HG03025 (cell line): ENCODE measurements at regions not wholly inside any gene's neighbourhood (a gene's known extent, or its start where the extent isn't known, plus 50 kb on each side); places are given as distances from the start of the nearest gene placed in this dataset.

ENCODE experiments used
- ATAC-seq: cut with Tn5 transposase; IDR thresholded peaks from one replicate; pipeline ENCODE4 v1.9.1; 2021; ENCODE audit warnings: mild to moderate bottlenecking, moderate library complexity; ENCODE audit not compliant: unreplicated experiment, low FRiP score

DNA sequence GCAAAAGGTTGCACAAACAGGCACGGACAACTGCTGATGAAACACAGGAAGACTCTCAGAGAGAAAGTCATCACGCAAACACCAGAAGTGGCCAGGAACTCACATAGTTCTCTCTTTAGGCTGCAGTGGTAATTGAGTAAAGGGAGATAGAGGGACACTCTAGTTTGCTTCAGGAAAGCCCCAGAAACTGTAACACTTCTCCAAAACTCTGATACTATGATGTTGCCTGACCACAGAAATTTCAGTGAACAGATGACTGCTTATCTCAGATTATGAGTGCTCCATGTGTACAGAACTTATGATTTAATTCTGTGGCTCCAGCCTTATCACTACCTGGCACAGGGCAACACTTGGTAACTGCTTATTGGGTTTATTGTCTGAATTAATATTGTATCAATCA, 311.5 kb upstream of the GYPC start:
- ATAC-seq, result no peak

DNA sequence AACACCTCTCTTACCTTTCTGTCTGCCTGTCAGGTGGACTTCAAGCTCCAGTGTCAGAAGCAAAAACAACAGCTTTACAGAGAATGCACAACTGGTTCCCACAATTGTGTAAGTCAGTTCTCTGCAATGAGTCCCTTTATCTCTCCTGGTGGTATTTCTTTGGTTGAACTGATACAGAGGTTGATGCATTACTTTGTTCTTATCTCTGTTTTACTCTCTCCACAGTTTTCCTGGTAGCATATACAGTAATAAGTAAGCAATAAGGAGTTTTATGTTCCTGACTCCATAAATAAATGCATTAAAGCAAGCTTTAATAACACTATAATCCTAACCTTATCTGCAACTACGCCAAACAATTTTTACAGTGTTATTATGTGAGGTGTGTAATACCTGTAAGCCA, 310.3 kb upstream of the GYPC start:
- no peak for ATAC-seq

DNA sequence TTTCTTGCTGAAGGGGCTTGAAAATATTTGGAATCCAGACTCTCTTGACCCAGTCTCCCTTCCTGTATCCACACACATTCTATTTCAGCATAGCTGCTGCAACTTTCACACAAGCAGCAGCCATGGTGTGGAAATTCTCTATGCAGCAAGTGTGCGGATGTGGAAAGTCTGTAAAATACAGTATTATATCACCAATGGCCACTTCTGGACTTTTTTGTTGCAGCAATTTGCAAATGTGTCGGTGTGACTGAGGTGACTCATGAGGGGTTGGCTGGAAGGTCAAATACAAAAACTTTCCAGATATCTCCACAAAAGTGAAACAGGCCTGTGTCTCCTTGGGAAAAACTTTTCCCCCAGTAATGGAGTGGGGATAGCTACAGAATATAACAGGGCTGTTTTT, 299.3 kb upstream of the GYPC start:
- ATAC-seq, result no peak

DNA sequence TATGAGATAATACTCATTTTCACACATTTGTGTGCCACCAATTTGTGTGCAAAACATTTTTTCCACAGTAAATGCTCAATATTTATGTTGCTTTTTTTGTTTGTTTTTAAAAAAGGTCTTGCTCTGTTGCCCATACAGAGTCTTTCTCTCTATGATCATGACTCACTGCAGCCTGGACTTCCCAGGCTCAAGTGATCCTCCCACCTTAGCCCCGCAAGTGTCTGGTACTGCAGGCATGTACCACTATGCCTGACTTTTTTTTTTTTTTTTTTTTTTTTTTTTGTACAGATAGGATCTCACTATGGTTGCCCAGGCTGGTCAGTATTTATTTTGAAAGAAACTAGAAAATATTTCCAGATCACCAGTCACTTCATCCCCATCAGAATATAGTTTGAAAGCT, 297.8 kb upstream of the GYPC start:
- no peak for ATAC-seq

DNA sequence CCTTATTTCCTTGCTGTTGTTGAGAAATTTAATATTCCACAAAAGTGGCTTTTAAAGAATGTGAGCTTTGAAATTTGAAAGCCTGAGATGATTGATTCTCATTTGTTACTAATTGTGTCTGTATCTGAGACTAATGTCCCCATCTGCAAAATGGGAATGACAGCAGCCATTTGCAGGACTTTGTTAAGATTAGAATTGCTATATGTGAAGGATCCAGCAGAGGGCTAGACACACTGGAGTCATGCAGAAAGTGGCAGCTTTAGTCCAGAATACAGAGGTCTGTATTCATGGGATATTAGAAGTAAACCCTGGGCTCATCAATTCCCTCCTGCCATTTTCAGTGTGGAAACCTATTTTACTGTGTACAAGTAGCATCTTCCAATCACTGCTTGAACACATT, 296.5 kb upstream of the GYPC start:
- no peak for ATAC-seq

DNA sequence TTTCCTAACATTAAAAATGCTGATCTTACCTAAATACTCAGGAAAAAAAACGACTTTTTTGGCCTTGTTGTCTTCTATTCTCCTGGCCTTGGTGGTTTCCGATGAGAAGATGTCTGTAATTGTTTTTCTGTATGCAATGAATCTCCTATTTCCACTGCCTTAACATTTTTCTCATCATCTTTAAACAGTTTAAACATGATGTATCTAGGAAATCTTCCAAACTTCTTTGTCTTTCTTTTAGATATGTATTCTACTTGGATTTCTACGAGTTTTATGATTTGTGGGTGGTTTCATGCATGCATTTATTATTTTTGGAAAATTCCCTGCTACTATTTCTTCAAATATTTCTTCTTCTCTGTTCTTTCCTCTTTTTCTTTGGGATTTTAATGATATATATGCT, 288.6 kb upstream of the GYPC start:
- no peak for ATAC-seq

DNA sequence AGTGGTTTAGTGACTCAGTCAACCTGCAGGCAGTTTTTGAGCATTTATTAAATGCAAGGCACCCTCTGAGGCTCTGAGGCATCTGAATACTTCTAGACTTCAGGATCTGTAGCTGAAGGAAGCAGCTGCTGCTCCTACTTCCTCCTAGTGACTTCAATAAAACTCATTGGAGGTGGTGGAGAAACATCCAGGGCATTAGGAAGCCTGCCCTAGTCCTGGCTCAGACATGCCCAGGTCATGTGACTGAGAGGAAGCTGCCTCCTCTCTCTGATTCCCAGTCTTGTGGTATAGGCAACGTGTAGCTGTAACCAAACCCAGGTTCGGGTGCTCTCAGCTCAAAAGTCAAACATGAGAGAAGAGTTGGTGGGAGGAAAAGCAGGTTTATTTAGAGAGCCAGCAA, 287.2 kb upstream of the GYPC start:
- no peak for ATAC-seq

DNA sequence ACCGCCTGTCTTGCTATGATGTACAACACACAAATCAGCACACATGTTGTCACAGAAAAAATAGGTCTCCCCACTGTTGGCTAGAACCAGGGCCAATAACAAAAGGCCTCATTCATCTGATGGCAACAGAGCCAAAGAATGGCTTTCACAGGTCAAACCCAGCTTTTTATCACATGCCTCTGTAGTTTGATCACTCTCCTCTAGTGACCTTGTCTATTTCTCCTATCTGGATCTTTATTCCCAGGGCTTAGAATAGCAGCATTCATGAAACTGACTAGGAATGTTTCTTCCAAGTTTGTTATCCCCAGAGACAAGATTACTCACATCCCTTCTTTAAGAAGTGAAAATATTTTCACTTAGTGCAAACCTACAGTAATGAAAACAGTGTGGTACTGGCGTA, 285.8 kb upstream of the GYPC start:
- ATAC-seq, result no peak

DNA sequence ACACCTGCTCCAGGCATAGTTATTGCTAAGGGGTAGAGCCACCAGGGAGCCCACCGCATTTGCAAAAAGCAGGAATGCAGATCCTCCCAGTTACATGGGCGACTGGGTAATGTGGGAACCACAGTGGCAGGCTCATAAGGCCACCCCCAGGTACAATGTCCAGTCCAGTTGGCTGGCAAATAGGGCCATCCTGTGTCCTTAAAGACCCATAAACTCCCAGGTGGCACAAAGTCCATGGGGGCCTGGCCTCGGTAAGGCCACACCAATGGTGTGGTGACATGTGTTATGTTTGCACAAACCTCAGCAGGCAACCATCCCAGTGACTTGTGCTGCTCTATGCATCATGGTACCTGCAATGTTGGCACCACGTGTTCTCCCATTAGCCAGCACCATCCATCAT, 283.6 kb upstream of the GYPC start:
- ATAC-seq, result no peak

DNA sequence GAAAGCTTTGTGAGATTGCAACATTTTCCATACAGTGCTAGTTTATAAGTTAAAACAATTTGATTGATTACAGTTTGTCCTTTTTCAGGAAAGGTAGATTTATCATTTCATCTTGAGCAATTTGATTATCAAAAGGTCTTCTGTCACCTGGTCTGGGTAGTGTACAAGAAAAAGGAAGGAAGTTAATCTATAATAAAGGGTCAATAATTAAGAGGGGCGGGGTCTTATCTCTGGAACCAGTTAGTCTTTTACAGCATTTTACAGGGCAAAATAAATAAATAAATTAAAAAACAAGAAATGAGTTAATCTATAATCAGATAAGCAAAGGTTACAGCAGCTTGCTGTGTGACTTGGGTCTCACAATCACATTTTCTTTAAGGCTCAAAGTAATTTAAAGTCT, 277.8 kb upstream of the GYPC start:
- no peak for ATAC-seq

DNA sequence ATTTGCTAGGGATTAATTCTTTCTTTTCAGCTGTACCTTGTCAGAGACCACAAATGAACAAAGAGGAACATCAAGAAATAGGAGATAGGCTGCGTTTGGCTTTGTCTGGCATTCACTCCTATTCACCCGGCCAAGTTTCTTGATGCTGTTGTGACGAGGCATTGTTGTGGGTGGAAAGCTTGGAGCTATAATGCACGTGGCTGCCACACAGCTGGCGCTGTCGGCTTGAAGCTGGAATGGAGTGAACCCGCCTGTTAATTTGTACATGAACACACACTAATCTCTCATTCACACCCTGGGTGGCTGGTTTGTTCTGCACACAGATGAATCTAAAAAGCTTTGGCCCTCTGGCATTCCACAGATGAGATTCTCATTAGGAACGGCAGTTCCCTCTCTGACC, 274.9 kb upstream of the GYPC start:
- no peak for ATAC-seq

DNA sequence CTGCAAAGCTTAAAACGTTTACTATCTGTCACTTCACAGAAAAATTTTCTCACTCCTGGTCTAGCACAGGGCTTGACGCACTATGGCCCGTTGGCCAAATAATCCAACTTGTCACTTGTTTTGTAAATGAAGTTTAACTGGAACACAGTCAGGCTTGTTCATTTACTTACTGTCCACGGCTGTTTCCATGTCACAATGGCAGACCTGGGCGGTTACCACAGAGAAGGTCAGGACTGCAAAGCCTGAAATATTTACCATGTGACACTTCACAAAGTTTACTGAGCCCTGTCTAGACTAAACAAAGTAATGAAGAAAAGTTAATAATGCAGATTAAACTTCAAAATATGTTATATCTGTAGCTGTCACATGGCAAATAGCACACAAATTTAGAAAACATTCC, 273.0 kb upstream of the GYPC start:
- ATAC-seq, result no peak

DNA sequence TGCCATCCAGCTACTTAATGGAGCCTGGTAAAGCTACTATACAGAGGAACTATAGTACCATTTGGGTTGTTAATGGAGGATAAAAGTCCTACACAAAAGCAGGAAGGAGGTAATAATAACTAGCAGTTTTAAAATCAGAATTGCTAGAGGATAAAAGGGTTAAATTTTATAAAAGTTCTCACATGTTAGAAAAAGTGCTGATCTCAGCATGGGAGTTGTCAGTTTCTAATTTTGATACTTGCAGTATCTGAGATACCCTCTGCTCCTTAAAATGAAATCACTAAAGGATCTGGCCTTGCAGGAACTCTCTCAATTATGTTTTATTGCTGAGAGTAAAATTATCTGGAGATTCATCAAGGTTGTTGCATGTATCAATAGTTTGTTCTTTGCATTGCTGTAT, 272.2 kb upstream of the GYPC start:
- ATAC-seq, result no peak

DNA sequence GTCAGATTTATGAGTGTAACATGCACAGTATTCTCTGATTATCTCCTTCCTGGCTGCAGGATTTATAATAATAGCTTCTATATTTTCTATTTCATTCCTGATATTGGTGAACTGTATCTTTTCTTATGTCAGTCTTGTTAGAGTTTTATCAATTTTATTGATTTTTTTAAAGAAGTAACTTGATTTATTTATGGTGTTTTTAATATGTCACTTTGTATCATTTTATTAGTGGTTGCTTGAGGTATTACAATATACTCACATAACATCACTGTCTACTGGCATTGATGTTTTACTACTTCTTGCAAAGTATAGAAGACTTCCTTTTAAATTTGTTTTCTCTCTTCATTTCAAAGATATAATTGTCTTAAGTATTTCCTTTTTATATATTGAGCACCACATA, 270.5 kb upstream of the GYPC start:
- no peak for ATAC-seq

DNA sequence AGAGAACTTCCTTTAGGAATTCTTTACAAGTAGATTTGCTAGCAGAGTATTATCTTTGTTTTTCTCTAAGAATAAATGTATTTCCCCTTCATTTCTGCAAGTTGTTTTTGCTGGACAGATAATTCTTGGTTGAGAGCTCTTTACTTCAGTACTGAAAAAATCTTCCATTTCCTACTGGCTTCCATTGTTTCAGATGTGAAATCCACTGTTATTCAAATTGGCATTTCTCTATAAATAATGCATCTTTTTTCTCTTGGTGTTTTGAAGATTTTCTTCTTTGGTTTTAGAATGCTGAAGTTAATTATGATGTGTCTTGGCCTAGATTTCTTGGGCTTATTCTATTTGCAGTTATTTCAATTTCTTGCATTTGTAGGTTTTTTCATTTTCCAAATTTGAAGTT, 270.0 kb upstream of the GYPC start:
- no peak for ATAC-seq

DNA sequence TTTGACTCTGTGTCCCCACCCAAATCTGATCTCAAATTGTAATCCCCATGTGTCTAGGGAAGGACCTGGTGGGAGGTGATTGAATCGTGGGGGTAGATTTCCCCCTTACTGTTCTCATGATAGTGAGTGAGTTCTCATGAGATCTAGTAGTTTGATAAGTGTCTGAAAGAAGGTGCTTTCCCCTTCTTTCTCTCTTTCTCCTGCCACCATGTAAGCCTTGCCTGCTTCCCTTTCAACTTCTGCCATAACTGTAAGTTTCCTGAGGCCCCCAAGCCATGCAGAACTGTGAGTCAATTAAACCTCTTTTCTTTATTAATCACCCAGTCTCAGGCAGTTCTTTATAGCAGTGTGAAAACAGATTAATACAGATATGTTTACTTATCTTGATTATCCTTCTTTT, 266.5 kb upstream of the GYPC start:
- no peak for ATAC-seq

DNA sequence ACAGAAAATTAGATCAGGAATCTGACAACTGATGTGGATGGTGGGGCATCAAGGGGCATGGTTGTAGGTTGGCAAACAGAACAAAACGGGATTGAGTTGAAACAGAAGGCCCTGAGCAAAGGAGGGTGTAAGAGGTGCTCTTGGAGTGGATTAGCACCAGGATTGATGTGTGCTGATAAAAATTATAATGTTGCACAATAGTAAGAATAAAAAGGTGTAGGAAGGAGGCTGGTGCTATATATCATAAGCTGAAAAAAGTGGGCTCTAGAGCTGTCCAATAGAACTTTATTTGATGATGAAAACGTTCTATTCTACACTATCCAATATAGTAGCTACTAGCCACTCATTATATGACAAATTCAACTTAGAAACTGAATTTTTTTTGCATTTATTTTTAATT, 263.1 kb upstream of the GYPC start:
- ATAC-seq, result no peak

DNA sequence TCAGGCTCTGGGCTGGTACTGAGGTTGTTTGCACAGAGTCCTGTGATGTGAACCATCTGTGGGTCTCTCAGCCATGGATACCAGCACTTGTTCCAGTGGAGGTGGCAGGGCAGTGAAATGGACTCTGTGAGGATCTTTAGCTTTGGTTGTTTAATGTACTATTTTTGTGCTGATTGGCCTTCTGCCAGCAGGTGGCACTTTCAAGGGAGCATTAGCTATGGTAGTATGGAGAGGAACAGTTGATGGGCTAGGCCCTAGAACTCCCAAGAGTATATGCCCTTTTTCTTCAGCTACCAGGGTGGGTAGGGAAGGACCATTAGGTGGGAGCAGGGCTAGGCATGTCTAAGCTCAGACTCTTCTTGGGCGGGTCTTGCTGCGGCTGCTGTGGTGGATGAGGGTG, 257.0 kb upstream of the GYPC start:
- no peak for ATAC-seq

DNA sequence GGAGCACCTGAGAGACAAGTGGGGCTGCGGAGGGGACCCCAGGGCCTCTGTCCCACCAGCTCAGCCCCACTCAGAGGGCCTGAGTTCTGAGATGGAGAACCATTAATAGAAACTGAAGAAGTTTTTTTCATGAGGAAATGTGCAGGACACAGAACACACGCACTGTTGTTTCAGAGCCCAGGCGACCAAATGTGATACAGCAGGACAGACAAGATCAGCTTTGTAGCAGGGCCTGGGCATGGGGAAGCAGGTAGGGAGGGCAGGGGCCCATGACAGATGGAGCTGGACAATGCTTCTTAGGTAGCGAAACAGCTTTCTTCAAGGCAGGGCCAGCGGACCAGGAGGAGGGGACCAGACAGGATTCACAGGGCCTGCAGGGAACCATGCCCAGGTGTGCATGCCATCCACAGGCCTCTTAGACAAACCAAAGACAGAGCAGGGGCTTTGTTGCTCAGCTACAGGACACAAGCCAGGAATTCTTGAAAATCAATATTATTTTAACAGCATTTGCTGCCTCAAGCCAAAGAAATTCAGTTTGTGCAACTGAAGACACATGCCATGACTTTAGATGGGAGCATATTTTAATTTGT, 252.8 kb upstream of the GYPC start:
- ATAC-seq, result no peak

DNA sequence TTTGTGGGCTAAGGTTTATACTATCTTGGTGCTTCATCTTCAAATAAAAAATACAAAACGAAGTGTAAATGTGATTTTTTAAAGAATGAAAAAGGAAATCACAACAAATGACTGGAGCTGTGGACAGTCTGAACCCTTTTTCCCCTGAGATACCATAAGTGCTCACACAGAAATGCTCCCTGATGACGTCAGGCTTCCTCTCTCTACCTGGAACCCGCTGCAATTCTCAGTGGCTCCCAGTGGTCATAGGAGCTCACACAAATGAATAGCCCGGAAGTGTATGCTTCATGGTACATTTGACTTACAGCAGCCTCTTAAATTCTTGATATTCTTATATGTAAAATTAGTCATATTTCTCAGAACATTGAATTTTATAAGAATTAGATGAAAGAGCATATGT, 249.7 kb upstream of the GYPC start:
- ATAC-seq, result no peak

DNA sequence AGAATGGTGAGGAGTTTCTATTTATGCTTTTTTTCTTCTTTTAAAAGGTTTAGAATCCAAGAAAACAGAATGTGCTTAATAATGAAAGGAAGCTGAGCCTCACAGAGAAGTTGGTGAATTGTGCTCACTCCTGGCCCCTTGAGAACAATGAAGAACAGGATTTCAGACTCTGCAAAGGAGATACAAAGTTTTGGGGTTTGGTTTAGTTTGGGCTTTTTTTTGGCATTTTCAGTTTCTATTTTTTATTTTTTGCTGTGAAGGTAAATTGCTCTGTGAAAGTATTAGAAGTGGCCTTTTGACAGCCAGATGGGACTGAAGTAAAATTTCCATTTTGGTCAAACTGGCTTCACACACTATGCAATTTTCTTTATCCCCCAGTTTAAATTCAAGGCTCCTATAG, 247.3 kb upstream of the GYPC start:
- no peak for ATAC-seq

DNA sequence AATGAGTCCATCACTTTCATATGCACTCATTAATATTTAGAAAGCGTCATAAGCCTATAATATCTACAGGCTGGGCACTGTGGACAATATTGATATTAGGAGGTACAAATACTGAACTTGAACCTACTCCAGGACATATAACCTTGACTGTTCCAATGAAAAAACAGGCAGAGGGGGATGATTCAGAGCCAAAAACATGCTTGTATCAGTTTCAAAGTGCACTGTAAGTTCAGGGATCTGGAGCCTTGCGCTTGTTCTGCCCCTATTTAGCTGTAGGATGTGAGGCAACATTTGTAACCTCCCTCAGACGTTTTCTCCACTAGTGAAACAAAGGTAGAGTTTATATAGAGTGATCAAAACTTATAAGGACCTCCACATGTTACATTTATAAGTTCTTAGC, 246.1 kb upstream of the GYPC start:
- no peak for ATAC-seq

DNA sequence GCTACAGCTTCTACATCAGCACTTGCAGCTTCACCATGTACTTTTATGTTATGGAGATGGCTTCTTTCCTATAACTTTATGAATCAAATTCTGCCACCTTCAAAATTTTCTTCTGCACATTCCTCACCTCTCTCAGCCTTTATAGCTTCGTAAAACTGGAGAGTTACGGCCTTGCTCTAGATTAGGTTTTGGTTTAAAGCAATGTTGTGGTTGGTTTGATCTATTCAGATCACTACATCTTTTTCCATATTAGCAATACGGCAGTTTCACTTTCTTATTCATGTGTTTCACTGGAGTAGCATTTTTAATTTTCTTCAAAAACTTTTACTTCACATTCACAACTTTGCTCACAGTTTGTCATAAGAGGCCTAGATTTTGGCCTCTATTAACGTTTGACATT, 242.9 kb upstream of the GYPC start:
- peak; percentile 51 for ATAC-seq
